Coronary artery (tissue), 2 donors: ENCODE measurements at regions not wholly inside any gene's neighbourhood (a gene's known extent, or its start where the extent isn't known, plus 50 kb on each side); places are given as distances from the start of the nearest gene placed in this dataset.
A peak's percentile ranks its signal among the peaks of the same experiment; 100 is the strongest.

Experiments used
- DNase-seq: peaks from one replicate; pipeline ENCODE4 v3.0.0-alpha.2; 2017; ENCODE audit warnings: low spot score
- H3K27ac ChIP-seq, 2 donors: fragments of 200-600 bp; sonication (generic); one replicate each; pipeline ENCODE4 v1.5.1; 2016 to 2019
- H3K4me3 ChIP-seq: fragments of 200-600 bp; sonication (generic); 2 replicates; pipeline ENCODE4 v1.5.1; 2016; ENCODE audit warnings: mild to moderate bottlenecking, moderate library complexity
- CTCF ChIP-seq: fragments of 200-600 bp; sonication (generic); IDR thresholded peaks from one replicate; pipeline ENCODE4 v1.5.1; 2019; ENCODE audit warnings: antibody characterized with exemption

GRCh38 chr16:82229800-82230619, 60.0 kb upstream of the MPHOSPH6 start:
- Histone ChIP-seq H3K4me3 (no peak overlapping the region), H3K27ac (no peak overlapping the region)
- DNase-seq: no peak
- TF ChIP-seq CTCF: peak; percentile 44

GRCh38 chr16:82226327-82226726, 56.3 kb upstream of the MPHOSPH6 start:
- Histone ChIP-seq H3K4me3 (no peak overlapping the region), H3K27ac (no peak overlapping the region)
- no peak for TF ChIP-seq CTCF
- no peak for DNase-seq

GRCh38 chr16:82224821-82225220, 54.8 kb upstream of the MPHOSPH6 start:
- no peak for DNase-seq
- Histone ChIP-seq H3K4me3 (no peak overlapping the region), H3K27ac (no peak overlapping the region)
- TF ChIP-seq CTCF: no peak

GRCh38 chr16:82220541-82220940, 50.5 kb upstream of the MPHOSPH6 start:
- Histone ChIP-seq H3K4me3 (no peak overlapping the region), H3K27ac (no peak overlapping the region)
- no peak for TF ChIP-seq CTCF
- DNase-seq: no peak
